Caco-2 (cell line): ENCODE measurements at regions not wholly inside any gene's neighbourhood (a gene's known extent, or its start where the extent isn't known, plus 50 kb on each side); places are given as distances from the start of the nearest gene placed in this dataset.

Experiments used
- BruUV-seq: library from RNA; stranded (reverse); fragments of 400-500 nt; replicated peaks from 2 replicates; lab custom pipeline; 2021; lab: Mats Ljungman, UMichigan
- CTCF ChIA-PET: fragments of 300-600 bp; sonication (Branson Sonifier 250); formaldehyde crosslinking; loops from one replicate; lab custom pipeline; 2022; ENCODE audit warnings: antibody characterized with exemption; lab: Charles Lee
- POLR2A ChIA-PET: fragments of 300-600 bp; sonication (Branson Sonifier 250); formaldehyde crosslinking; loops from one replicate; lab custom pipeline; 2022; ENCODE audit warnings: antibody characterized with exemption; lab: Charles Lee
- DNase-seq, 2 experiments: peaks; one replicate each; pipeline versions ENCODE4 v3.0.0 to v3.0.0-alpha.2; 2020 to 2022
- H3K27me3 ChIP-seq: replicated peaks from 2 replicates; pipeline ENCODE4 v1.6.0; 2011; ENCODE audit warnings: low read length; ENCODE audit not compliant: control insufficient read depth, insufficient read depth
- H3K36me3 ChIP-seq: 2 replicates; pipeline ENCODE4 v1.5.1; 2011; ENCODE audit warnings: low read length; ENCODE audit not compliant: control insufficient read depth, insufficient read depth
- H3K4me1 ChIP-seq: fragments of 250-450 bp; sonication (Bioruptor Pico); 2 replicates; pipeline ENCODE4 v1.5.1; 2020; ENCODE audit warnings: mild to moderate bottlenecking
- H3K4me3 ChIP-seq: 2 replicates; pipeline ENCODE4 v1.5.1; 2011; ENCODE audit warnings: low read depth, mild to moderate bottlenecking, control low read depth, low read length
- H3K9me3 ChIP-seq: fragments of 250-450 bp; sonication (Bioruptor Pico); 2 replicates; pipeline ENCODE4 v1.5.1; 2020; ENCODE audit warnings: mild to moderate bottlenecking, moderate library complexity
- H3K27ac Mint-ChIP-seq: one replicate; pipeline ENCODE4 v1.8.0; 2022; ENCODE audit warnings: mixed read lengths; ENCODE audit not compliant: unreplicated experiment
- H3K27me3 Mint-ChIP-seq: one replicate; pipeline ENCODE4 v1.8.0; 2022; ENCODE audit warnings: mixed read lengths; ENCODE audit not compliant: insufficient read depth, unreplicated experiment
- H3K36me3 Mint-ChIP-seq: one replicate; pipeline ENCODE4 v1.8.0; 2022; ENCODE audit warnings: mild to moderate bottlenecking, mixed read lengths; ENCODE audit not compliant: insufficient read depth, unreplicated experiment
- H3K4me1 Mint-ChIP-seq: one replicate; pipeline ENCODE4 v1.8.0; 2022; ENCODE audit warnings: low read depth, mixed read lengths; ENCODE audit not compliant: unreplicated experiment
- H3K4me3 Mint-ChIP-seq: one replicate; pipeline ENCODE4 v1.8.0; 2022; ENCODE audit warnings: mild to moderate bottlenecking, moderate library complexity, mixed read lengths; ENCODE audit not compliant: unreplicated experiment
- H3K9me3 Mint-ChIP-seq: one replicate; pipeline ENCODE4 v1.8.0; 2022; ENCODE audit warnings: mixed read lengths; ENCODE audit not compliant: unreplicated experiment
- intact Hi-C: fragments of 100-400 bp; cut with micrococcal nuclease; formaldehyde crosslinking; loops from one replicate; pipeline ENCODE4 v1.10.0; 2022; ENCODE audit not compliant: unreplicated experiment
- TF ChIP-seq, protein P1 (sequence below), 2 experiments: fragments of 200-600 bp in 1 of 2; IDR thresholded peaks; 1 replicate in 1 of 2; 2 replicates in 1 of 2; pipeline versions ENCODE4 v1.5.1 to v1.8.0; 2011 to 2022; ENCODE audit warnings: antibody characterized with exemption in 1 of 2, control low read depth in 1 of 2, inconsistent platforms in 1 of 2, low read depth in 1 of 2, low read length in 1 of 2, mild to moderate bottlenecking in 1 of 2, moderate library complexity in 1 of 2; ENCODE audit not compliant: insufficient read depth in 1 of 2, severe bottlenecking in 1 of 2, unreplicated experiment in 1 of 2

DNA sequence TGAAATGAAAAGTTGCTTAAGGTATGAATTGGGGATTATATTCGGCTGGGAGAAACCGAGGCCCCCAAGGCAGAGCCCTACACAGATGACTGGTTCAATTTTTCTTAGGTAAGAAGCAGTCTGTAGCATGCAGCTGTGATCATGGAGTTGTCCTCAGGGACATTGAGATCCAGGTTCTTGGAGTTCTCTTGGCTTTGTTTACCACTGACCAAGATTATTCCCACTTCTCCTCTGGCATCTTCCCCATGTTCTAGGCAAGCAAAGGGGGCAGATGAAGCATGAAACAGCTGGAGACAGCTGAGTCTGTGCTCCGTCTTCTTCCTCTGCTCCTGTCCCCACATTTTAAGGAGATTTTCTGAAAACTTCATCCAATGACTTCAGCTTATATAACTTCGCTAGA is 129.5 kb upstream of the BMPER start:
- TF ChIP-seq, protein P1, sequence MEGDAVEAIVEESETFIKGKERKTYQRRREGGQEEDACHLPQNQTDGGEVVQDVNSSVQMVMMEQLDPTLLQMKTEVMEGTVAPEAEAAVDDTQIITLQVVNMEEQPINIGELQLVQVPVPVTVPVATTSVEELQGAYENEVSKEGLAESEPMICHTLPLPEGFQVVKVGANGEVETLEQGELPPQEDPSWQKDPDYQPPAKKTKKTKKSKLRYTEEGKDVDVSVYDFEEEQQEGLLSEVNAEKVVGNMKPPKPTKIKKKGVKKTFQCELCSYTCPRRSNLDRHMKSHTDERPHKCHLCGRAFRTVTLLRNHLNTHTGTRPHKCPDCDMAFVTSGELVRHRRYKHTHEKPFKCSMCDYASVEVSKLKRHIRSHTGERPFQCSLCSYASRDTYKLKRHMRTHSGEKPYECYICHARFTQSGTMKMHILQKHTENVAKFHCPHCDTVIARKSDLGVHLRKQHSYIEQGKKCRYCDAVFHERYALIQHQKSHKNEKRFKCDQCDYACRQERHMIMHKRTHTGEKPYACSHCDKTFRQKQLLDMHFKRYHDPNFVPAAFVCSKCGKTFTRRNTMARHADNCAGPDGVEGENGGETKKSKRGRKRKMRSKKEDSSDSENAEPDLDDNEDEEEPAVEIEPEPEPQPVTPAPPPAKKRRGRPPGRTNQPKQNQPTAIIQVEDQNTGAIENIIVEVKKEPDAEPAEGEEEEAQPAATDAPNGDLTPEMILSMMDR (IDR thresholded peaks at IDR 0.05; ENCODE audit: insufficient read depth in 1 of 2, low read depth in 1 of 2, low read length in 1 of 2, severe bottlenecking in 1 of 2, unreplicated experiment in 1 of 2): no peak
- Mint-ChIP-seq H3K36me3 (peaks cover 4% of the 10 kb centered on the region), H3K9me3 (no peaks in the 10 kb centered on the region), H3K4me3 (no peak overlapping the region), H3K27me3 (peaks cover 5% of the 10 kb centered on the region), H3K4me1 (peaks cover 13% of the 10 kb centered on the region), H3K27ac (no peak overlapping the region)
- POLR2A ChIA-PET: no interaction called here
- CTCF ChIA-PET: no interaction called here
- Histone ChIP-seq H3K4me3 (no peak overlapping the region), H3K36me3 (no peaks in the 10 kb centered on the region), H3K4me1 (no peaks in the 10 kb centered on the region), H3K9me3 (no peaks in the 10 kb centered on the region), H3K27me3 (no peaks in the 10 kb centered on the region)
- intact Hi-C loops: no loop called here
- no TSS peak for BruUV-seq
- no peak for DNase-seq

DNA sequence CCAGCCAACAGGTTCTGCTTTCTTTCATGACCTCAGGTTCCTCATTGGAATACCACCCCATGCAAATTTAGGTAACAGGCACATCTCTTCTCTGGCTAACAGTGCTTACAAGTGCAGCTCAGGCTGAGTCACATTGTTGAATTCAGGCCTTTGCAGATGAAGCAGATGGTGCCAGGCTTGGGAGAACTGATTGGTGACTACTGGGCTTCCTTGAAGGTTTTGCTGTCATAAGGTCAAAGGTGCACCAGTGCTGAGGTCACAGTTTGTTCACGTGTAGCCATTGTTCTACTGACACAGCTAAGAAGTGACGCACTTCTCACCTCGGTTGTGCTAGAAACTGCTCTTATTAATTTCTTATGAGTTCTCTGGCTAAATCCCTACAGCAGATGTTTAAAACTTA is 128.6 kb upstream of the BMPER start:
- TF ChIP-seq, protein P1 (IDR thresholded peaks at IDR 0.05; ENCODE audit: insufficient read depth in 1 of 2, low read depth in 1 of 2, low read length in 1 of 2, severe bottlenecking in 1 of 2, unreplicated experiment in 1 of 2): no peak
- no peaks in the 10 kb centered on the region for H3K9me3 Mint-ChIP-seq
- peaks cover 13% of the 10 kb centered on the region for H3K4me1 Mint-ChIP-seq
- H3K9me3 ChIP-seq: no peaks in the 10 kb centered on the region
- no peaks in the 10 kb centered on the region for H3K36me3 ChIP-seq
- H3K27me3 Mint-ChIP-seq: peaks cover 6% of the 10 kb centered on the region
- H3K4me1 ChIP-seq: no peaks in the 10 kb centered on the region
- no peak overlapping the region for H3K27ac Mint-ChIP-seq
- ChIA-PET CTCF (interaction anchor here (1.0 kb wide), 1 partner anchor 18 kb away, joined by 4 read pairs; no protein-coding TSS in a partner anchor), POLR2A (no interaction called here)
- no TSS peak for BruUV-seq
- no peak overlapping the region for H3K4me3 Mint-ChIP-seq
- DNase-seq: no peak
- intact Hi-C loops: no loop called here
- no peaks in the 10 kb centered on the region for H3K27me3 ChIP-seq
- no peak overlapping the region for H3K4me3 ChIP-seq
- peaks cover 4% of the 10 kb centered on the region for H3K36me3 Mint-ChIP-seq

DNA sequence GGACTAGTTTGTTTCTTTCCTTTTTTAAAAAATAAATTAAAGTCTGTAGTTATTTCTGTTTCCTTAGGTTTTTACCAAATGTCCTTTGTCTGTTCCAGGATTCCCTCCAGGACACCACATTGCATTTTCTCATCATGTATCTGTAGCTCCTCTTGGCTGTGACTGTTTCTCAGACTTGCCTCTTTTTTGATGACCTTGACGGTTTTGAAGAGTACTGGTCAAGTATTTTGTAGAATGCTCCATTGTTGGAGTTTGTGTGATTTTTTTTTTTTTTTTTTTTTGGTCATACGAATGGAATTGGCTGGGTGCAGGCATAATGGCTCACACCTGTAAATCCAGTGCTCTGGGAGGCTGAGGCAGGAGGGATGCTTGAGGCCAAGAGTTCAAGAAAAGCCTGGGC is 127.1 kb upstream of the BMPER start:
- TF ChIP-seq, protein P1 (IDR thresholded peaks at IDR 0.05; ENCODE audit: insufficient read depth in 1 of 2, low read depth in 1 of 2, low read length in 1 of 2, severe bottlenecking in 1 of 2, unreplicated experiment in 1 of 2): no peak
- CTCF ChIA-PET: no interaction called here
- Histone ChIP-seq H3K9me3 (no peaks in the 10 kb centered on the region), H3K4me3 (no peak overlapping the region), H3K4me1 (no peaks in the 10 kb centered on the region), H3K36me3 (no peaks in the 10 kb centered on the region), H3K27me3 (no peaks in the 10 kb centered on the region)
- DNase-seq: no peak
- BruUV-seq: no TSS peak
- Mint-ChIP-seq H3K27ac (no peak overlapping the region), H3K27me3 (peaks cover 9% of the 10 kb centered on the region), H3K4me3 (no peak overlapping the region), H3K4me1 (peaks cover 13% of the 10 kb centered on the region), H3K9me3 (no peaks in the 10 kb centered on the region), H3K36me3 (peaks cover 4% of the 10 kb centered on the region)
- intact Hi-C loops: no loop called here
- POLR2A ChIA-PET: no interaction called here
